GM23338 (cell line): ENCODE measurements at regions not wholly inside any gene's neighbourhood (a gene's known extent, or its start where the extent isn't known, plus 50 kb on each side); places are given as distances from the start of the nearest gene placed in this dataset.

Experiments used
- CTCF ChIP-seq, 2 experiments: fragments of 200-600 bp in 1 of 2; sonication (generic) in 1 of 2; conservative IDR thresholded peaks; 2 replicates each; pipeline versions ENCODE4 v1.5.1 to v1.6.1; 2016 to 2017; ENCODE audit warnings: antibody characterized with exemption in 2 of 2, low read depth in 2 of 2, mild to moderate bottlenecking in 2 of 2, moderate library complexity in 1 of 2
- EZH2 ChIP-seq: fragments of 200-600 bp; sonication (generic); IDR thresholded peaks from one replicate; pipeline ENCODE4 v1.8.0; 2017; ENCODE audit warnings: antibody characterized with exemption, mild to moderate bottlenecking, low read depth; ENCODE audit not compliant: unreplicated experiment
- JUNB ChIP-seq: IDR thresholded peaks from one replicate; pipeline ENCODE4 v1.6.1; 2016; ENCODE audit warnings: antibody characterized with exemption; ENCODE audit not compliant: unreplicated experiment
- POLR2AphosphoS5 ChIP-seq: IDR thresholded peaks from 2 replicates; pipeline ENCODE4 v1.6.1; 2016; ENCODE audit warnings: antibody characterized with exemption, low read depth
- REST ChIP-seq: IDR thresholded peaks from one replicate; pipeline ENCODE4 v1.6.1; 2018; ENCODE audit warnings: antibody characterized with exemption; ENCODE audit not compliant: unreplicated experiment
- STAT1 ChIP-seq: IDR thresholded peaks from one replicate; pipeline ENCODE4 v1.6.1; 2016; ENCODE audit warnings: antibody characterized with exemption; ENCODE audit not compliant: unreplicated experiment

GRCh38 chr3:124258057-124258500 is 266.2 kb upstream of the ROPN1 start:
- no peak for TF ChIP-seq CTCF (conservative IDR thresholded peaks at IDR 0.05; ENCODE audit: low read depth in 2 of 2)
- no peak for TF ChIP-seq EZH2
- no peak for TF ChIP-seq POLR2AphosphoS5
- TF ChIP-seq REST, result no peak
- no peak for TF ChIP-seq JUNB
- no peak for TF ChIP-seq STAT1
